ENCODE measurements at regions not wholly inside any gene's neighbourhood (a gene's known extent, or its start where the extent isn't known, plus 50 kb on each side); places are given as distances from the start of the nearest gene placed in this dataset.

- Mint-ChIP-seq H3K4me3 (no peak overlapping the region), H3K27ac (no peak overlapping the region), H3K36me3 (ENCODE audit: low read depth) (no peaks in the 10 kb centered on the region), H3K4me1 (ENCODE audit: low read depth) (no peaks in the 10 kb centered on the region), H3K27me3 (ENCODE audit: insufficient read depth) (peaks cover 7% of the 10 kb centered on the region), H3K9me3 (no peaks in the 10 kb centered on the region)
- no peak for DNase-seq
- no peak for TF ChIP-seq CTCF (IDR thresholded peaks at IDR 0.05)
Observed at GRCh38 chr4:184558996-184559395, 84.6 kb upstream of the IRF2 start.

- DNase-seq, result no peak
- Mint-ChIP-seq H3K4me1 (ENCODE audit: low read depth) (no peaks in the 10 kb centered on the region), H3K27ac (no peak overlapping the region), H3K4me3 (no peak overlapping the region), H3K36me3 (ENCODE audit: low read depth) (no peaks in the 10 kb centered on the region), H3K27me3 (ENCODE audit: insufficient read depth) (no peaks in the 10 kb centered on the region), H3K9me3 (no peaks in the 10 kb centered on the region)
- TF ChIP-seq CTCF (IDR thresholded peaks at IDR 0.05), result no peak
Observed at GRCh38 chr4:184553891-184554290, 79.5 kb upstream of the IRF2 start.

- H3K27me3 Mint-ChIP-seq (ENCODE audit: insufficient read depth), result no peaks in the 10 kb centered on the region; the same call in 1 of the 2 replicates
- H3K4me1 Mint-ChIP-seq (ENCODE audit: low read depth), result peaks cover 5% of the 10 kb centered on the region; the same call in 1 of the 2 replicates
- DNase-seq, result no peak
- TF ChIP-seq CTCF (IDR thresholded peaks at IDR 0.05), result no peak
- H3K9me3 Mint-ChIP-seq, result no peaks in the 10 kb centered on the region
- no peak overlapping the region for H3K27ac Mint-ChIP-seq
- no peaks in the 10 kb centered on the region for H3K36me3 Mint-ChIP-seq (ENCODE audit: low read depth)
- H3K4me3 Mint-ChIP-seq, result no peak overlapping the region
Observed at GRCh38 chr4:184550476-184550875, 76.1 kb upstream of the IRF2 start.

GRCh38 chr4:184548648-184549341 lies 74.4 kb upstream of the IRF2 start:
- DNase-seq, result no peak
- no peak overlapping the region for H3K4me3 Mint-ChIP-seq
- no peak overlapping the region for H3K27ac Mint-ChIP-seq
- H3K9me3 Mint-ChIP-seq, result no peaks in the 10 kb centered on the region
- no peaks in the 10 kb centered on the region; the same call in 1 of the 2 replicates for H3K27me3 Mint-ChIP-seq (ENCODE audit: insufficient read depth)
- no peaks in the 10 kb centered on the region for H3K36me3 Mint-ChIP-seq (ENCODE audit: low read depth)
- TF ChIP-seq CTCF (IDR thresholded peaks at IDR 0.05), result no peak
- peaks cover 5% of the 10 kb centered on the region; the same call in 1 of the 2 replicates for H3K4me1 Mint-ChIP-seq (ENCODE audit: low read depth)

GRCh38 chr4:184548316-184548647 lies 73.9 kb upstream of the IRF2 start:
- no peaks in the 10 kb centered on the region for H3K36me3 Mint-ChIP-seq (ENCODE audit: low read depth)
- TF ChIP-seq CTCF (IDR thresholded peaks at IDR 0.05), result no peak
- H3K27me3 Mint-ChIP-seq (ENCODE audit: insufficient read depth), result no peaks in the 10 kb centered on the region; the same call in 1 of the 2 replicates
- H3K4me1 Mint-ChIP-seq (ENCODE audit: low read depth), result peaks cover 5% of the 10 kb centered on the region; the same call in 1 of the 2 replicates
- H3K27ac Mint-ChIP-seq, result no peak overlapping the region
- no peaks in the 10 kb centered on the region for H3K9me3 Mint-ChIP-seq
- no peak overlapping the region for H3K4me3 Mint-ChIP-seq
- no peak for DNase-seq

All from HFFc6 (cell line).